CD4-positive, alpha-beta memory T cell (primary cell): ENCODE measurements at regions not wholly inside any gene's neighbourhood (a gene's known extent, or its start where the extent isn't known, plus 50 kb on each side); places are given as distances from the start of the nearest gene placed in this dataset.

Experiments used
- CTCF ChIA-PET: fragments of 350-600 bp; sonication (Branson Sonifier 250); formaldehyde crosslinking; loops from one replicate; lab custom pipeline; 2021; ENCODE audit warnings: inconsistent platforms; ENCODE audit not compliant: partially characterized antibody; lab: Charles Lee
- POLR2A ChIA-PET: fragments of 350-600 bp; sonication (Branson Sonifier 250); formaldehyde crosslinking; loops from one replicate; lab custom pipeline; 2021; ENCODE audit not compliant: partially characterized antibody; lab: Charles Lee
- DNase-seq, 5 donors: peaks; one replicate each; pipeline versions ENCODE4 v3.0.0 to v3.0.0-alpha.2; 2020 to 2022; ENCODE audit warnings: mixed read lengths in 1 of 5
- H3K27ac ChIP-seq: one replicate; pipeline ENCODE4 v1.7.0; 2013; ENCODE audit warnings: low read depth, low read length
- H3K27me3 ChIP-seq: 2 replicates; pipeline ENCODE4 v1.7.0; 2013; ENCODE audit warnings: mild to moderate bottlenecking, low read length, moderate library complexity; ENCODE audit not compliant: insufficient read depth
- H3K36me3 ChIP-seq: 2 replicates; pipeline ENCODE4 v1.7.0; 2013; ENCODE audit warnings: mild to moderate bottlenecking, low read length, moderate library complexity; ENCODE audit not compliant: insufficient read depth
- H3K4me1 ChIP-seq: 2 replicates; pipeline ENCODE4 v1.7.0; 2013; ENCODE audit warnings: mild to moderate bottlenecking, low read length, moderate library complexity; ENCODE audit not compliant: insufficient read depth
- H3K4me3 ChIP-seq, 2 donors: one replicate each; pipeline ENCODE4 v1.7.0; 2013; ENCODE audit warnings: low read length in 2 of 2, mild to moderate bottlenecking in 1 of 2
- H3K9me3 ChIP-seq, 2 donors: one replicate each; pipeline ENCODE4 v1.7.0; 2013; ENCODE audit warnings: low read length in 2 of 2, control low read depth in 1 of 2; ENCODE audit not compliant: control insufficient read depth in 1 of 2
- H3K27ac Mint-ChIP-seq, 7 donors: one replicate each; pipeline ENCODE4 v1.8.0; 2020 to 2021; ENCODE audit warnings: mixed read lengths in 7 of 7, mild to moderate bottlenecking in 6 of 7, inconsistent platforms in 3 of 7, moderate library complexity in 3 of 7
- H3K27me3 Mint-ChIP-seq, 2 donors: one replicate each; pipeline ENCODE4 v1.8.0; 2020 to 2021; ENCODE audit warnings: mixed read lengths in 2 of 2
- H3K36me3 Mint-ChIP-seq, 2 donors: one replicate each; pipeline ENCODE4 v1.8.0; 2020 to 2021; ENCODE audit warnings: mixed read lengths in 2 of 2, inconsistent platforms in 1 of 2, mild to moderate bottlenecking in 1 of 2
- H3K4me1 Mint-ChIP-seq, 4 donors: one replicate each; pipeline ENCODE4 v1.8.0; 2020 to 2021; ENCODE audit warnings: mixed read lengths in 4 of 4, mild to moderate bottlenecking in 1 of 4
- H3K4me3 Mint-ChIP-seq, 8 donors: one replicate each; pipeline ENCODE4 v1.8.0; 2020 to 2021; ENCODE audit warnings: mixed read lengths in 8 of 8, mild to moderate bottlenecking in 7 of 8, moderate library complexity in 6 of 8, inconsistent platforms in 3 of 8
- H3K9me3 Mint-ChIP-seq, 8 donors: one replicate each; pipeline ENCODE4 v1.8.0; 2020 to 2021; ENCODE audit warnings: mixed read lengths in 8 of 8, mild to moderate bottlenecking in 5 of 8, inconsistent platforms in 3 of 8, moderate library complexity in 1 of 8
- intact Hi-C: fragments of 100-400 bp; cut with micrococcal nuclease; formaldehyde crosslinking; loops from one replicate; pipeline ENCODE4 v1.15.1; 2023

- Mint-ChIP-seq H3K9me3 (peaks cover 0 to 3% (median 0%) of the 10 kb centered on the region in 8 donors), H3K36me3 (no peaks in the 10 kb centered on the region), H3K4me1 (no peaks in the 10 kb centered on the region), H3K27ac (no peak overlapping the region), H3K27me3 (no peaks in the 10 kb centered on the region), H3K4me3 (no peak overlapping the region)
- intact Hi-C loops = no loop called here
- H3K27me3 ChIP-seq = no peaks in the 10 kb centered on the region
- H3K36me3 ChIP-seq = no peaks in the 10 kb centered on the region
- ChIA-PET CTCF (no interaction called here), POLR2A (no interaction called here)
- H3K9me3 ChIP-seq = no peaks in the 10 kb centered on the region
- no peak overlapping the region for H3K27ac ChIP-seq
- no peak for DNase-seq
- H3K4me1 ChIP-seq = no peaks in the 10 kb centered on the region
- no peak overlapping the region for H3K4me3 ChIP-seq
Measured at GRCh38 chr1:56363007-56363770, 216.2 kb downstream of the PLPP3 start.

- no peak for DNase-seq
- Mint-ChIP-seq H3K36me3 (no peaks in the 10 kb centered on the region), H3K27ac (no peak overlapping the region), H3K4me3 (no peak overlapping the region), H3K4me1 (no peaks in the 10 kb centered on the region), H3K27me3 (peaks cover 0 to 2% of the 10 kb centered on the region in 2 donors), H3K9me3 (peaks cover 0 to 3% (median 0%) of the 10 kb centered on the region in 8 donors)
- Histone ChIP-seq H3K36me3 (no peaks in the 10 kb centered on the region), H3K27ac (no peak overlapping the region), H3K4me1 (no peaks in the 10 kb centered on the region), H3K9me3 (no peaks in the 10 kb centered on the region), H3K4me3 (no peak overlapping the region), H3K27me3 (no peaks in the 10 kb centered on the region)
- intact Hi-C loops = no loop called here
- ChIA-PET CTCF (no interaction called here), POLR2A (no interaction called here)
Measured at GRCh38 chr1:56360021-56360420, 219.3 kb downstream of the PLPP3 start.

- CTCF ChIA-PET = no interaction called here
- H3K27me3 Mint-ChIP-seq = peaks cover 0 to 2% of the 10 kb centered on the region in 2 donors
Measured at GRCh38 chr1:56359056-56359455, 220.3 kb downstream of the PLPP3 start.

GRCh38 chr1:56357927-56358690 is 221.3 kb downstream of the PLPP3 start:
- Mint-ChIP-seq H3K4me1 (no peaks in the 10 kb centered on the region), H3K27me3 (peaks cover 0 to 2% of the 10 kb centered on the region in 2 donors), H3K9me3 (peaks cover 0 to 3% (median 0%) of the 10 kb centered on the region in 8 donors), H3K27ac (no peak overlapping the region), H3K4me3 (no peak overlapping the region), H3K36me3 (no peaks in the 10 kb centered on the region)
- Histone ChIP-seq H3K4me3 (no peak overlapping the region), H3K36me3 (no peaks in the 10 kb centered on the region), H3K27ac (no peak overlapping the region), H3K4me1 (no peaks in the 10 kb centered on the region), H3K27me3 (no peaks in the 10 kb centered on the region), H3K9me3 (no peaks in the 10 kb centered on the region)
- intact Hi-C loops = no loop called here
- ChIA-PET POLR2A (no interaction called here), CTCF (no interaction called here)
- DNase-seq = no peak

More at GRCh38 chr1:56359056-56359455, 220.3 kb downstream of the PLPP3 start:
- H3K9me3 ChIP-seq = no peaks in the 10 kb centered on the region
- intact Hi-C loops = no loop called here
- H3K4me3 ChIP-seq = no peak overlapping the region
- no peak for DNase-seq
- Mint-ChIP-seq H3K9me3 (peaks cover 0 to 3% (median 0%) of the 10 kb centered on the region in 8 donors), H3K4me3 (no peak overlapping the region), H3K36me3 (no peaks in the 10 kb centered on the region), H3K27ac (no peak overlapping the region), H3K4me1 (no peaks in the 10 kb centered on the region)
- H3K36me3 ChIP-seq = no peaks in the 10 kb centered on the region
- H3K4me1 ChIP-seq = no peaks in the 10 kb centered on the region
- POLR2A ChIA-PET = no interaction called here
- no peaks in the 10 kb centered on the region for H3K27me3 ChIP-seq
- H3K27ac ChIP-seq = no peak overlapping the region

GRCh38 chr1:56356376-56356990 is 222.9 kb downstream of the PLPP3 start:
- ChIA-PET POLR2A (no interaction called here), CTCF (no interaction called here)
- Mint-ChIP-seq H3K4me1 (no peaks in the 10 kb centered on the region), H3K27me3 (peaks cover 0 to 2% of the 10 kb centered on the region in 2 donors), H3K27ac (no peak overlapping the region), H3K36me3 (no peaks in the 10 kb centered on the region), H3K9me3 (peaks cover 0 to 3% (median 0%) of the 10 kb centered on the region in 8 donors), H3K4me3 (no peak overlapping the region)
- H3K4me1 ChIP-seq = no peaks in the 10 kb centered on the region
- intact Hi-C loops = no loop called here
- H3K9me3 ChIP-seq = no peaks in the 10 kb centered on the region
- H3K27me3 ChIP-seq = no peaks in the 10 kb centered on the region
- H3K4me3 ChIP-seq = no peak overlapping the region
- H3K36me3 ChIP-seq = no peaks in the 10 kb centered on the region
- DNase-seq = no peak
- H3K27ac ChIP-seq = no peak overlapping the region

GRCh38 chr1:56355918-56356317 is 223.4 kb downstream of the PLPP3 start:
- no peak overlapping the region for H3K4me3 Mint-ChIP-seq
- no peak for DNase-seq
- peaks cover 0 to 2% of the 10 kb centered on the region in 2 donors for H3K27me3 Mint-ChIP-seq
- POLR2A ChIA-PET = no interaction called here
- CTCF ChIA-PET = interaction anchor here (0.7 kb wide), 1 partner anchor 278 kb away, joined by 3 read pairs; no protein-coding TSS in a partner anchor
- Histone ChIP-seq H3K36me3 (no peaks in the 10 kb centered on the region), H3K4me3 (no peak overlapping the region), H3K27me3 (no peaks in the 10 kb centered on the region), H3K27ac (no peak overlapping the region), H3K9me3 (no peaks in the 10 kb centered on the region), H3K4me1 (no peaks in the 10 kb centered on the region)
- no peaks in the 10 kb centered on the region for H3K36me3 Mint-ChIP-seq
- intact Hi-C loops = no loop called here
- H3K4me1 Mint-ChIP-seq = no peaks in the 10 kb centered on the region
- peaks cover 0 to 3% (median 0%) of the 10 kb centered on the region in 8 donors for H3K9me3 Mint-ChIP-seq
- no peak overlapping the region for H3K27ac Mint-ChIP-seq

- ChIA-PET CTCF (interaction anchor here (0.7 kb wide), 1 partner anchor 278 kb away, joined by 3 read pairs; no protein-coding TSS in a partner anchor), POLR2A (no interaction called here)
- no peaks in the 10 kb centered on the region for H3K36me3 ChIP-seq
- no peak for DNase-seq
- no peak overlapping the region for H3K4me3 ChIP-seq
- H3K4me3 Mint-ChIP-seq = no peak overlapping the region
- peaks cover 0 to 2% of the 10 kb centered on the region in 2 donors for H3K27me3 Mint-ChIP-seq
- H3K9me3 Mint-ChIP-seq = peaks cover 0 to 3% (median 0%) of the 10 kb centered on the region in 8 donors
- H3K4me1 Mint-ChIP-seq = no peaks in the 10 kb centered on the region
- intact Hi-C loops = no loop called here
- no peaks in the 10 kb centered on the region for H3K9me3 ChIP-seq
- H3K36me3 Mint-ChIP-seq = no peaks in the 10 kb centered on the region
- no peaks in the 10 kb centered on the region for H3K27me3 ChIP-seq
- H3K27ac Mint-ChIP-seq = no peak overlapping the region
- H3K27ac ChIP-seq = no peak overlapping the region
- no peaks in the 10 kb centered on the region for H3K4me1 ChIP-seq
Measured at GRCh38 chr1:56355422-56355821, 223.9 kb downstream of the PLPP3 start.
